ENCODE measurements at regions not wholly inside any gene's neighbourhood (a gene's known extent, or its start where the extent isn't known, plus 50 kb on each side); places are given as distances from the start of the nearest gene placed in this dataset.

DNA sequence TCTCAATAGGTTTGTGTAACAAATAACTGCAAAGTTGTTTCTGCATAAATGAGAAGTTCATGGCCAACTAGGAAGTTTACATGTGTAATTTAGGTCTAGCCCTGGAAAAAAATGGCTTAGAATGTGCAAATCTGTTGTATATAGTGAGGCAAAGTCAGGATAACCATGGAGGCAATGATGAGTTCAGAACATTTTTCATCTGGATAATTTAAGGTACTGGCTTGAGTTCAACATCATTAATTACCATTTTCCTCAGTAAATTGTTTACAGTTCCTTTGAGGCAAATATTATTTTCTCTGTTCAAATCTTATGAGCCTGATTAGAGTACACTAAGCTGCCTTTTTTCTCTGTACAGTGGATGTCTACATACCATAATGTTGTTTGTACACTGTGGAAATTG, 1259.0 kb upstream of the NUDT12 start:
- ATAC-seq (ENCODE audit: low read depth) (no peak), DNase-seq (no peak)
- intact Hi-C loops (cut with micrococcal nuclease) = no loop called here
- no peak overlapping the region for H3K4me2 ChIP-seq (replicated peaks; ENCODE audit: low read depth, low read length, poor library complexity, severe bottlenecking)
- Mint-ChIP-seq H3K27me3 (no peaks in the 10 kb centered on the region), H3K4me3 (no peak overlapping the region), H3K9me3 (ENCODE audit: insufficient read depth) (peaks cover 5% of the 10 kb centered on the region), H3K27ac (no peak overlapping the region), H3K4me1 (no peaks in the 10 kb centered on the region)
- H2AFZ ChIP-seq (ENCODE audit: insufficient read depth, low read depth, low read length, poor library complexity, severe bottlenecking) = no peak overlapping the region
- no peaks in the 10 kb centered on the region for H3K27me3 ChIP-seq (replicated peaks in 1 of 4; ENCODE audit: control extremely low read depth in 1 of 4, control insufficient read depth in 3 of 4, insufficient read depth in 4 of 4, low read length in 3 of 4)
- no peak overlapping the region for H3K9ac ChIP-seq (ENCODE audit: low read length)
- H3K27ac ChIP-seq (ENCODE audit: low read length in 2 of 2) = no peak overlapping the region
- no peaks in the 10 kb centered on the region for H3K9me3 ChIP-seq (ENCODE audit: control extremely low read depth in 1 of 3, control insufficient read depth in 2 of 3, insufficient read depth in 1 of 3, low read length in 2 of 3)
- CTCF ChIA-PET = interaction anchor here (0.6 kb wide), 1 partner anchor 308 kb away, joined by 3 read pairs; no protein-coding TSS in a partner anchor
- H3K79me2 ChIP-seq (ENCODE audit: control insufficient read depth, insufficient read depth, low read length) = no peaks in the 10 kb centered on the region
- no peaks in the 10 kb centered on the region for H3K4me1 ChIP-seq (ENCODE audit: control insufficient read depth in 2 of 2, insufficient read depth in 2 of 2, low read length in 2 of 2)
- POLR2A ChIA-PET = no interaction called here
- H3K4me3 ChIP-seq (ENCODE audit: control extremely low read depth in 1 of 5, extremely low read depth in 1 of 5, insufficient read depth in 1 of 5, low read depth in 2 of 5, low read length in 4 of 5) = no peak overlapping the region
- H3K36me3 ChIP-seq (replicated peaks in 1 of 2; ENCODE audit: control extremely low read depth in 1 of 2, control insufficient read depth in 1 of 2, extremely low read depth in 1 of 2, insufficient read depth in 2 of 2, low read length in 1 of 2) = no peaks in the 10 kb centered on the region
- no peaks in the 10 kb centered on the region for H4K20me1 ChIP-seq (ENCODE audit: control insufficient read depth, insufficient read depth, low read length, poor library complexity, severe bottlenecking)
- TF ChIP-seq EZH2 (IDR thresholded peaks at IDR 0.05; ENCODE audit: borderline replicate concordance, insufficient read depth, low read depth, low read length, poor library complexity, severe bottlenecking) = no peak
- TF ChIP-seq, protein P1, sequence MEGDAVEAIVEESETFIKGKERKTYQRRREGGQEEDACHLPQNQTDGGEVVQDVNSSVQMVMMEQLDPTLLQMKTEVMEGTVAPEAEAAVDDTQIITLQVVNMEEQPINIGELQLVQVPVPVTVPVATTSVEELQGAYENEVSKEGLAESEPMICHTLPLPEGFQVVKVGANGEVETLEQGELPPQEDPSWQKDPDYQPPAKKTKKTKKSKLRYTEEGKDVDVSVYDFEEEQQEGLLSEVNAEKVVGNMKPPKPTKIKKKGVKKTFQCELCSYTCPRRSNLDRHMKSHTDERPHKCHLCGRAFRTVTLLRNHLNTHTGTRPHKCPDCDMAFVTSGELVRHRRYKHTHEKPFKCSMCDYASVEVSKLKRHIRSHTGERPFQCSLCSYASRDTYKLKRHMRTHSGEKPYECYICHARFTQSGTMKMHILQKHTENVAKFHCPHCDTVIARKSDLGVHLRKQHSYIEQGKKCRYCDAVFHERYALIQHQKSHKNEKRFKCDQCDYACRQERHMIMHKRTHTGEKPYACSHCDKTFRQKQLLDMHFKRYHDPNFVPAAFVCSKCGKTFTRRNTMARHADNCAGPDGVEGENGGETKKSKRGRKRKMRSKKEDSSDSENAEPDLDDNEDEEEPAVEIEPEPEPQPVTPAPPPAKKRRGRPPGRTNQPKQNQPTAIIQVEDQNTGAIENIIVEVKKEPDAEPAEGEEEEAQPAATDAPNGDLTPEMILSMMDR (IDR thresholded peaks at IDR 0.05) = no peak

DNA sequence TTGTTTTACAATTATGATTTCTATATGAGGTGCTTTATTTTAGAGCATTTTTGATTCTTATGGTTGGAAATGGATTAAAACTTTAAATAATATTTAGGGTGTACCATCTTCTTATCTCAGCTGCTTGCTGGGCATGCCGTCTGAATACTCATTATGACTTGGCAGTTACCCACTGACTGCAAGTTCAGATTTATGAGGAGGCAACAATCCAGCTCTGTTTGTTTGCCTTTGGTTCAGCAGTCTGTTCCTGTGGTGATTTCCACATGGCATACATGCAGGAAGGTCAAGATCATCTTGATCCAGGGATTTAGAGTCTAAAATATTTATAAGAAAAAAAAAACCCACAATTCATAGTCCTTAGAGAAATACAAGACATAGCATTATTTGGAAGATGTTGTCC, 1254.5 kb upstream of the NUDT12 start:
- H3K4me3 ChIP-seq (ENCODE audit: control extremely low read depth in 1 of 5, extremely low read depth in 1 of 5, insufficient read depth in 1 of 5, low read depth in 2 of 5, low read length in 4 of 5) = no peak overlapping the region
- Mint-ChIP-seq H3K4me1 (no peaks in the 10 kb centered on the region), H3K27me3 (no peaks in the 10 kb centered on the region), H3K9me3 (ENCODE audit: insufficient read depth) (peaks cover 5% of the 10 kb centered on the region), H3K27ac (no peak overlapping the region), H3K4me3 (no peak overlapping the region)
- ATAC-seq (ENCODE audit: low read depth) (no peak), DNase-seq (no peak)
- H3K27me3 ChIP-seq (replicated peaks in 1 of 4; ENCODE audit: control extremely low read depth in 1 of 4, control insufficient read depth in 3 of 4, insufficient read depth in 4 of 4, low read length in 3 of 4) = no peaks in the 10 kb centered on the region
- intact Hi-C loops (cut with micrococcal nuclease) = no loop called here
- no peak overlapping the region for H2AFZ ChIP-seq (ENCODE audit: insufficient read depth, low read depth, low read length, poor library complexity, severe bottlenecking)
- H3K27ac ChIP-seq (ENCODE audit: low read length in 2 of 2) = no peak overlapping the region
- H3K79me2 ChIP-seq (ENCODE audit: control insufficient read depth, insufficient read depth, low read length) = no peaks in the 10 kb centered on the region
- no peak overlapping the region for H3K9ac ChIP-seq (ENCODE audit: low read length)
- no peak overlapping the region for H3K4me2 ChIP-seq (replicated peaks; ENCODE audit: low read depth, low read length, poor library complexity, severe bottlenecking)
- no peaks in the 10 kb centered on the region for H3K4me1 ChIP-seq (ENCODE audit: control insufficient read depth in 2 of 2, insufficient read depth in 2 of 2, low read length in 2 of 2)
- TF ChIP-seq EZH2 (IDR thresholded peaks at IDR 0.05; ENCODE audit: borderline replicate concordance, insufficient read depth, low read depth, low read length, poor library complexity, severe bottlenecking) = no peak
- TF ChIP-seq, protein P1 (IDR thresholded peaks at IDR 0.05) = no peak
- ChIA-PET CTCF (no interaction called here), POLR2A (no interaction called here)
- 100% methylated on average over 1 of the region's 1 CpG for WGBS (ENCODE audit: insufficient coverage)
- H4K20me1 ChIP-seq (ENCODE audit: control insufficient read depth, insufficient read depth, low read length, poor library complexity, severe bottlenecking) = no peaks in the 10 kb centered on the region
- no peaks in the 10 kb centered on the region for H3K9me3 ChIP-seq (ENCODE audit: control extremely low read depth in 1 of 3, control insufficient read depth in 2 of 3, insufficient read depth in 1 of 3, low read length in 2 of 3)
- no peaks in the 10 kb centered on the region for H3K36me3 ChIP-seq (replicated peaks in 1 of 2; ENCODE audit: control extremely low read depth in 1 of 2, control insufficient read depth in 1 of 2, extremely low read depth in 1 of 2, insufficient read depth in 2 of 2, low read length in 1 of 2)
